H1 (cell line): ENCODE measurements at regions not wholly inside any gene's neighbourhood (a gene's known extent, or its start where the extent isn't known, plus 50 kb on each side); places are given as distances from the start of the nearest gene placed in this dataset.

ENCODE experiments used
- CTCF ChIA-PET: fragments of 300-600 bp; sonication (Branson Sonifier 250); formaldehyde crosslinking; loops from one replicate; lab custom pipeline; 2021; ENCODE audit not compliant: partially characterized antibody; lab: Charles Lee
- POLR2A ChIA-PET: fragments of 300-600 bp; sonication (Branson Sonifier 250); formaldehyde crosslinking; loops from one replicate; lab custom pipeline; 2021; ENCODE audit warnings: inconsistent platforms; ENCODE audit not compliant: partially characterized antibody; lab: Charles Lee
- DNase-seq, 2 experiments: peaks; one replicate each; pipeline versions ENCODE4 v3.0.0 to v3.0.0-alpha.2; 2010 to 2022; ENCODE audit warnings: low spot score in 2 of 2, low read depth in 1 of 2, mixed read lengths in 1 of 2
- FAIRE-seq: peaks from 2 replicates; lab custom pipeline; 2011; peaks lifted over from hg19 to GRCh38; lab: Jason Lieb, UNC
- H2AFZ ChIP-seq: 2 replicates; pipeline ENCODE4 v1.8.1; 2012; ENCODE audit warnings: low read length, inconsistent platforms
- H2AK5ac ChIP-seq: 2 replicates; pipeline ENCODE4 v1.6.1; 2013; ENCODE audit warnings: low read depth, low read length
- H2BK120ac ChIP-seq: replicated peaks from 2 replicates; pipeline ENCODE3; 2013; ENCODE audit warnings: low read depth, low read length, inconsistent platforms
- H2BK12ac ChIP-seq: 2 replicates; pipeline ENCODE4 v1.6.1; 2013; ENCODE audit warnings: low read depth, low read length
- H2BK15ac ChIP-seq: 2 replicates; pipeline ENCODE4 v1.6.1; 2013; ENCODE audit warnings: low read length
- H2BK20ac ChIP-seq: 2 replicates; pipeline ENCODE4 v1.6.1; 2013; ENCODE audit warnings: low read length
- H2BK5ac ChIP-seq: 2 replicates; pipeline ENCODE4 v1.6.1; 2013; ENCODE audit warnings: low read depth, low read length
- H3K14ac ChIP-seq: 2 replicates; pipeline ENCODE4 v1.6.1; 2013; ENCODE audit warnings: inconsistent platforms; ENCODE audit not compliant: insufficient read length
- H3K18ac ChIP-seq: 2 replicates; pipeline ENCODE4 v1.6.1; 2013; ENCODE audit warnings: low read length; ENCODE audit errors: extremely low read depth
- H3K23ac ChIP-seq: 2 replicates; pipeline ENCODE4 v1.6.1; 2013; ENCODE audit warnings: inconsistent platforms; ENCODE audit not compliant: insufficient read length
- H3K23me2 ChIP-seq: 2 replicates; pipeline ENCODE4 v1.6.1; 2013; ENCODE audit warnings: low read depth, low read length
- H3K27ac ChIP-seq: 2 replicates; pipeline ENCODE4 v1.6.1; 2011; ENCODE audit warnings: low read depth, low read length, inconsistent platforms
- H3K27me3 ChIP-seq, 4 experiments: replicated peaks in 1 of 4; 1 replicate in 1 of 4; 2 replicates in 3 of 4; pipeline versions ENCODE4 v1.6.1 to v1.8.1; 2011 to 2013; ENCODE audit warnings: low read length in 3 of 4, mild to moderate bottlenecking in 3 of 4, inconsistent platforms in 2 of 4, mixed read lengths in 2 of 4, moderate library complexity in 1 of 4; ENCODE audit not compliant: control insufficient read depth in 3 of 4, insufficient read depth in 3 of 4; ENCODE audit errors: extremely low read depth in 1 of 4
- H3K36me3 ChIP-seq, 4 experiments: 2 replicates each; pipeline versions ENCODE4 v1.6.1 to v1.8.1; 2011 to 2013; ENCODE audit warnings: mild to moderate bottlenecking in 4 of 4, low read length in 3 of 4, moderate library complexity in 2 of 4, control low read depth in 1 of 4, inconsistent platforms in 1 of 4; ENCODE audit not compliant: insufficient read depth in 4 of 4, control insufficient read depth in 2 of 4
- H3K4ac ChIP-seq: replicated peaks from 2 replicates; pipeline ENCODE3; 2013; ENCODE audit warnings: low read length, low read depth, mixed read lengths, inconsistent platforms; ENCODE audit not compliant: insufficient read length
- H3K4me1 ChIP-seq, 4 experiments: replicated peaks in 1 of 4; 1 replicate in 1 of 4; 2 replicates in 3 of 4; pipeline versions ENCODE4 v1.6.1 to v1.8.1; 2011 to 2013; ENCODE audit warnings: low read length in 3 of 4, inconsistent platforms in 2 of 4, mixed read lengths in 1 of 4; ENCODE audit not compliant: insufficient read depth in 4 of 4, control insufficient read depth in 3 of 4
- H3K4me2 ChIP-seq, 2 experiments: 2 replicates each; pipeline versions ENCODE4 v1.6.1 to v1.8.1; 2011 to 2013; ENCODE audit warnings: low read depth in 2 of 2, low read length in 2 of 2, control low read depth in 1 of 2, inconsistent platforms in 1 of 2, mild to moderate bottlenecking in 1 of 2; ENCODE audit not compliant: insufficient read depth in 1 of 2
- H3K4me3 ChIP-seq, 4 experiments: fragments of 200-600, 300-600 bp in 1 of 4; sonication (generic), shearing (Covaris generic), sonication (Bioruptor Twin) in 1 of 4; 2 replicates each; pipeline versions ENCODE4 v1.5.1 to v1.8.1; 2011 to 2016; ENCODE audit warnings: low read length in 4 of 4, low read depth in 3 of 4, control low read depth in 2 of 4, inconsistent platforms in 2 of 4, mild to moderate bottlenecking in 2 of 4, mixed read lengths in 1 of 4, moderate library complexity in 1 of 4; ENCODE audit not compliant: insufficient read depth in 2 of 4; ENCODE audit errors: extremely low read depth in 1 of 4
- H3K56ac ChIP-seq: replicated peaks from 2 replicates; pipeline ENCODE3; 2013; ENCODE audit warnings: low read depth, mild to moderate bottlenecking, mixed read lengths, low read length, inconsistent platforms; ENCODE audit not compliant: insufficient read length
- H3K79me1 ChIP-seq: 2 replicates; pipeline ENCODE4 v1.6.1; 2013; ENCODE audit warnings: low read depth, low read length, control low read depth
- H3K79me2 ChIP-seq, 2 experiments: 2 replicates each; pipeline versions ENCODE4 v1.6.1 to v1.8.1; 2012 to 2013; ENCODE audit warnings: low read length in 2 of 2, mild to moderate bottlenecking in 2 of 2, inconsistent platforms in 1 of 2; ENCODE audit not compliant: insufficient read depth in 2 of 2, control insufficient read depth in 1 of 2
- H3K9ac ChIP-seq, 4 experiments: replicated peaks in 1 of 4; 1 replicate in 1 of 4; 2 replicates in 3 of 4; pipeline versions ENCODE4 v1.6.1 to v1.8.1; 2011 to 2013; ENCODE audit warnings: low read depth in 3 of 4, low read length in 3 of 4, control low read depth in 2 of 4, mild to moderate bottlenecking in 2 of 4, moderate library complexity in 2 of 4, inconsistent platforms in 1 of 4; ENCODE audit errors: extremely low read depth in 1 of 4
- H3K9me3 ChIP-seq, 2 experiments: 2 replicates each; pipeline versions ENCODE4 v1.6.1 to v1.8.1; 2012 to 2013; ENCODE audit warnings: mild to moderate bottlenecking in 2 of 2, moderate library complexity in 2 of 2, control low read depth in 1 of 2, inconsistent platforms in 1 of 2, low read depth in 1 of 2, low read length in 1 of 2, mixed read lengths in 1 of 2; ENCODE audit not compliant: insufficient read depth in 2 of 2
- H4K20me1 ChIP-seq, 2 experiments: replicated peaks in 1 of 2; 2 replicates each; pipeline versions ENCODE3 to v1.8.1; 2011 to 2013; ENCODE audit warnings: inconsistent platforms in 2 of 2, low read length in 2 of 2, mild to moderate bottlenecking in 1 of 2; ENCODE audit not compliant: insufficient read depth in 2 of 2, control insufficient read depth in 1 of 2
- H4K5ac ChIP-seq: 2 replicates; pipeline ENCODE4 v1.6.1; 2013; ENCODE audit warnings: low read length, low read depth, mixed read lengths, inconsistent platforms; ENCODE audit not compliant: insufficient read length
- H4K8ac ChIP-seq: 2 replicates; pipeline ENCODE4 v1.8.0; 2013; ENCODE audit warnings: mild to moderate bottlenecking, moderate library complexity, low read length, inconsistent platforms; ENCODE audit not compliant: insufficient read depth; ENCODE audit errors: extremely low read depth
- H4K91ac ChIP-seq: replicated peaks from 2 replicates; pipeline ENCODE3; 2013; ENCODE audit warnings: low read length, mixed read lengths, inconsistent platforms; ENCODE audit not compliant: insufficient read length
- TAF7 ChIP-seq: optimal IDR thresholded peaks from 2 replicates; pipeline ENCODE3; 2011; ENCODE audit warnings: low read depth, mild to moderate bottlenecking, inconsistent platforms, low read length, moderate library complexity, borderline replicate concordance
- YY1 ChIP-seq: IDR thresholded peaks from 2 replicates; pipeline ENCODE4 v1.6.1; 2011; ENCODE audit warnings: low read depth, mild to moderate bottlenecking, low read length
- WGBS, 2 experiments: shearing (Covaris generic) in 1 of 2; methylation state at CpG; one replicate each; pipeline versions ENCODE4 v1.1.6 to v1.1.7; 2013 to 2015; ENCODE audit warnings: low lambda C conversion rate in 2 of 2, mixed read lengths in 2 of 2, inconsistent platforms in 1 of 2, low coverage in 1 of 2, missing lambda C conversion rate in 1 of 2; ENCODE audit not compliant: insufficient replicate concordance in 2 of 2, insufficient coverage in 1 of 2, insufficient read length in 1 of 2; ENCODE audit errors: extremely low coverage in 1 of 2, missing lambda C conversion rate in 1 of 2; 5-methylcytosine and 5-hydroxymethylcytosine counted together

DNA sequence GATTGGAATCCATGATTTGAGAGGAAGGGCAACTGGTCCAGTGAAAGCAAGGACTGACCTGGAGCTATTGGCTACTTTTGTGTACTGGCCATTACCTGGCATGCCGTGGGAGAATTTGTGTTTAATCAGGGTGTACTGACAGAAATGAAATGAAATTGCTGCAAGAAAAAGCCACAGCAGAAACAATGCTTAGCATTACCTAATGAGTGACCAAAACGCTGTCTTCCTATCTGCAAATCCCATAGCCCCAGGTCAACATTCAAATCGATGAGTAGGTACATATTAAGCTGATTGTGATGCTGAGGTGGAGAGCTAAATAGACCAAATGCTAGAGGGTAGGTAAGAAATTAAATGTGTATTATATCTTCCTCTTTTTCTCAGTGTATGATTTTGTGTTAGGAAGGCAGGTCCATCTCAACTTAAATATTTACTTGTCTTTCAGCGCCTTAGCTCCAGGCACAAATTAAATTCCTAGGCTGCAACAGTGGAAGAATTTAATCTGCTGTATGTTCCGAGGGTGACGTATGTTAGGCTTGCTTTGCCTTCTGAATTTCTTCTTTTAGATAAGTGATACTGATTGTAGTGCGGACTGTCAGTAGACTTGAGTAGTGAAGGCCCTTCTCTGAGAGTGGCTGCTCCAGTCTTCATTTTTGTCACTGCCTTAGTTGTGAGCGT, 331.1 kb downstream of the SV2B start:
- POLR2A ChIA-PET, result no interaction called here
- no peak overlapping the region for H3K4ac ChIP-seq
- no peaks in the 10 kb centered on the region; a peak in 1 of 4 replicates for H3K9me3 ChIP-seq
- no peak overlapping the region for H3K56ac ChIP-seq
- H3K23me2 ChIP-seq, result no peaks in the 10 kb centered on the region
- no peak overlapping the region for H2BK5ac ChIP-seq
- H2BK12ac ChIP-seq, result no peak overlapping the region
- H3K23ac ChIP-seq, result no peak overlapping the region
- FAIRE-seq (no peak), DNase-seq (no peak)
- no peaks in the 10 kb centered on the region for H3K36me3 ChIP-seq
- 87% methylated on average over 8 of the region's 8 CpGs; no CpG with 5 or more reads in 1 of the 2 experiments for WGBS, 2 experiments
- no peak overlapping the region for H3K18ac ChIP-seq
- H3K9ac ChIP-seq, result no peak overlapping the region
- no peak overlapping the region for H4K91ac ChIP-seq
- no peaks in the 10 kb centered on the region for H3K79me1 ChIP-seq
- H2BK15ac ChIP-seq, result no peak overlapping the region
- no peak overlapping the region for H2BK120ac ChIP-seq
- H3K27me3 ChIP-seq, result no peaks in the 10 kb centered on the region
- H2AK5ac ChIP-seq, result no peak overlapping the region
- CTCF ChIA-PET, result no interaction called here
- no peak overlapping the region for H2AFZ ChIP-seq
- no peak overlapping the region for H3K27ac ChIP-seq
- no peak overlapping the region for H3K14ac ChIP-seq
- H2BK20ac ChIP-seq, result no peak overlapping the region
- H4K20me1 ChIP-seq, result no peaks in the 10 kb centered on the region
- H3K4me2 ChIP-seq, result no peak overlapping the region
- H3K79me2 ChIP-seq, result no peaks in the 10 kb centered on the region
- no peak overlapping the region for H4K8ac ChIP-seq
- no peak overlapping the region for H4K5ac ChIP-seq
- H3K4me1 ChIP-seq, result no peaks in the 10 kb centered on the region; a peak in 1 of 7 replicates
- no peak overlapping the region for H3K4me3 ChIP-seq
- TF ChIP-seq TAF7 (no peak), YY1 (no peak)
